ENCODE measurements at regions not wholly inside any gene's neighbourhood (a gene's known extent, or its start where the extent isn't known, plus 50 kb on each side); places are given as distances from the start of the nearest gene placed in this dataset.
"Not testable (repeated sequence)": the region's sequence is repeated elsewhere in the genome, so short reads cannot be mapped to it uniquely, and the experiment has no call there.

GRCh38 chr7:25069900-25070443, 55.1 kb downstream of the CYCS start:
- DNase-seq (ENCODE audit: low read depth) = peak; percentile 26

- no peak for DNase-seq (ENCODE audit: low read depth)
These were observed 56.4 kb downstream of the CYCS start for GRCh38 chr7:25068502-25069213.

- no peak for DNase-seq (ENCODE audit: low read depth)
These were observed 57.1 kb downstream of the CYCS start for GRCh38 chr7:25067726-25068501.

GRCh38 chr7:25066253-25066652, 58.8 kb downstream of the CYCS start:
- DNase-seq (ENCODE audit: low read depth) = no peak

- DNase-seq (ENCODE audit: low read depth) = no peak
These were observed 62.7 kb downstream of the CYCS start for GRCh38 chr7:25062380-25062779.

GRCh38 chr7:25060487-25061055, 64.5 kb downstream of the CYCS start:
- no peak for DNase-seq (ENCODE audit: low read depth)

- DNase-seq (ENCODE audit: low read depth) = no peak
These were observed 65.5 kb downstream of the CYCS start for GRCh38 chr7:25059576-25059975.

GRCh38 chr7:25056368-25056767, 68.7 kb downstream of the CYCS start:
- no peak for DNase-seq (ENCODE audit: low read depth)

GRCh38 chr7:25055520-25056220, 69.4 kb downstream of the CYCS start:
- no peak for DNase-seq (ENCODE audit: low read depth)

GRCh38 chr7:25054819-25055519, 70.1 kb downstream of the CYCS start:
- no peak for DNase-seq (ENCODE audit: low read depth)

- DNase-seq (ENCODE audit: low read depth) = no peak
These were observed 70.2 kb upstream of the OSBPL3 start for GRCh38 chr7:25050223-25050622.

GRCh38 chr7:25048444-25048834, 68.5 kb upstream of the OSBPL3 start:
- DNase-seq (ENCODE audit: low read depth) = no peak

- not testable (repeated sequence) for DNase-seq (ENCODE audit: low read depth)
These were observed 67.8 kb upstream of the OSBPL3 start for GRCh38 chr7:25047571-25048443.

- DNase-seq (ENCODE audit: low read depth) = no peak
These were observed 57.3 kb upstream of the OSBPL3 start for GRCh38 chr7:25037325-25037724.

GRCh38 chr7:25035274-25035673, 55.3 kb upstream of the OSBPL3 start:
- DNase-seq (ENCODE audit: low read depth) = no peak

GRCh38 chr7:25034136-25034535, 54.2 kb upstream of the OSBPL3 start:
- DNase-seq (ENCODE audit: low read depth) = no peak

GRCh38 chr7:25032774-25033743, 53.1 kb upstream of the OSBPL3 start:
- no peak for DNase-seq (ENCODE audit: low read depth)

- no peak for DNase-seq (ENCODE audit: low read depth)
These were observed 51.5 kb upstream of the OSBPL3 start for GRCh38 chr7:25031432-25031831.

- DNase-seq (ENCODE audit: low read depth) = no peak
These were observed 51.0 kb upstream of the OSBPL3 start for GRCh38 chr7:25031007-25031406.

Data from non-pigmented ciliary epithelial cell (primary cell).